RWPE1 (cell line): ENCODE measurements at regions not wholly inside any gene's neighbourhood (a gene's known extent, or its start where the extent isn't known, plus 50 kb on each side); places are given as distances from the start of the nearest gene placed in this dataset.
"Not testable (repeated sequence)": the region's sequence is repeated elsewhere in the genome, so short reads cannot be mapped to it uniquely, and the experiment has no call there.

Source experiments
- CTCF ChIA-PET: fragments of 350-600 bp; sonication (Branson Sonifier 250); formaldehyde crosslinking; extraction: SDS; loops from one replicate; lab custom pipeline; 2021; lab: Yijun Ruan, JAX
- POLR2A ChIA-PET: fragments of 400-600 bp; formaldehyde crosslinking; extraction: SDS; loops from one replicate; lab custom pipeline; 2020; ENCODE audit warnings: antibody characterized with exemption; ENCODE audit not compliant: low non-redundant PET; lab: Yijun Ruan, JAX
- DNase-seq: peaks from one replicate; pipeline ENCODE4 v3.0.0; 2012; ENCODE audit warnings: low spot score
- H3K27ac ChIP-seq: fragments of 450-650 bp; 2 replicates; pipeline ENCODE4 v1.5.1; 2017
- CTCF ChIP-seq: fragments of 450-650 bp; conservative IDR thresholded peaks from 2 replicates; pipeline ENCODE4 v1.5.1; 2017; ENCODE audit warnings: low read depth, mild to moderate bottlenecking

- TF ChIP-seq CTCF: no peak
- DNase-seq: no peak
- CTCF ChIA-PET: interaction anchor here (0.5 to 1.6 kb wide), 5 partner anchors 11 to 637 kb away, joined by 3 to 6 read pairs (median 5); no protein-coding TSS in a partner anchor
- POLR2A ChIA-PET: no interaction called here
- H3K27ac ChIP-seq: no peak overlapping the region
Measured at GRCh38 chr1:200296091-200296661, 113.7 kb downstream of the ZNF281 start.

DNA sequence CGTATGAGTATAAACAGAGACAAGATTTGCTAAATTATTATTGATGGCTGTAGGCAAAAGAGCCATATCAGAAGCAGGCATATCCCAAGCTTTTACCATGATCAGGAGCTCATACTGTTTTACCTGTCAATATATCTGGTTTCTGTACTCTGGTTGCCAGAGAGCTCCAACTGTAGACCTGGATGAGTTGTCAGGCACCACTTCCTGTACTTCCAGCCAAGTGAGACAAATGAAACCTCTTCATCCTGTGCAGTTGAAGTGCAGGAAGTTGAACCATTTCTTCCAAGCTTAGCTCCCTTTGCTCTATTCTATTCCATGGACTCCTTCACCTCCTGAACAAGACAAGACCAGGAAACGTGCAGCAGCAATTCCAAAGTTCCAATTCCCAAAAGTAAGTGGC lies 115.6 kb downstream of the ZNF281 start:
- DNase-seq: no peak
- ChIA-PET CTCF (interaction anchor here (0.5 to 0.9 kb wide), 4 partner anchors 14 to 610 kb away, joined by 3 to 7 read pairs (median 4); no protein-coding TSS in a partner anchor), POLR2A (no interaction called here)
- no peak for TF ChIP-seq CTCF
- no peak overlapping the region for H3K27ac ChIP-seq

DNA sequence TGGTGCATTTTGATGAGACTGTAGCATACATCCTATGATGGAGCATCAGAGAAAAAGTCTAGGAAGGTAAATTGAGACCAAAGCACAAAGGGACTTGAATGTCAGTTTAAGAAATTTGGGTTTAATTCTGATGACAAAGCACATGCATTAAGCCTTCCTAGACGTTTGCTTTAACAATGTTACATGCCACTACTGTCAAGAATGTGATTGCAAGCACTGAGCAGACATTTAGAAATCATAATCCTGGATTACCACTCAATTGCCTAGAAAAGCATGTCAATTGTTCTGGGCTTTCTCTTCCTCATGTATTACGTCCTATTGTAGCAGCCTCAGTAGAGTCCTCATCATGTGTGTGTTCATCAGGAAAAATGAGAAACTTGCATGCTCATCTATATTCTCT lies 117.1 kb downstream of the ZNF281 start:
- POLR2A ChIA-PET: interaction anchor here (0.5 kb wide), 1 partner anchor 226 kb away, joined by 4 read pairs; no protein-coding TSS in a partner anchor

DNA sequence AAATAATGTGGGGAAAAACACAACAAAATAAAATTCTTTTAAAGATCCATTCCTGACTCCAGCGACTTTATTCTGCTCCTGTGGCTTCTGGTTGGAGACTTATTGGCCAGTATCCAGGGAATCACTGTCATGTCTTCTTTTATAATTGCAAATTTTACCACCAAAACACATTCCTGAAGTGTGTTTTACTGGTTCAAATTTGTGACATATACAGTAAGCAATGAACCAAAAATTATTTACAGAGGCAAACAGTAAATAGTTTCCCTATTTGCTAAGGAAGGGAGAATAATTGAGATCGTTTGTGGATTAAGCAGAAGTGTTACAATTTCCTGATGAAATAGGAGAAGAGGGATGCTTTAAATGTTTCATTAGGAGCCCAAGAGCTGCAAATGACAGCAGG lies 118.7 kb downstream of the ZNF281 start:
- TF ChIP-seq CTCF: no peak
- no peak for DNase-seq
- CTCF ChIA-PET: interaction anchor here (1.6 kb wide), 1 partner anchor 17 kb away, joined by 7 read pairs; no protein-coding TSS in a partner anchor
- H3K27ac ChIP-seq: no peak overlapping the region
- POLR2A ChIA-PET: no interaction called here

More for the DNA sequence above, 117.1 kb downstream of the ZNF281 start:
- no peak overlapping the region for H3K27ac ChIP-seq
- DNase-seq: no peak
- CTCF ChIA-PET: interaction anchor here (0.5 kb wide), 1 partner anchor 232 kb away, joined by 4 read pairs; no protein-coding TSS in a partner anchor
- TF ChIP-seq CTCF: no peak

DNA sequence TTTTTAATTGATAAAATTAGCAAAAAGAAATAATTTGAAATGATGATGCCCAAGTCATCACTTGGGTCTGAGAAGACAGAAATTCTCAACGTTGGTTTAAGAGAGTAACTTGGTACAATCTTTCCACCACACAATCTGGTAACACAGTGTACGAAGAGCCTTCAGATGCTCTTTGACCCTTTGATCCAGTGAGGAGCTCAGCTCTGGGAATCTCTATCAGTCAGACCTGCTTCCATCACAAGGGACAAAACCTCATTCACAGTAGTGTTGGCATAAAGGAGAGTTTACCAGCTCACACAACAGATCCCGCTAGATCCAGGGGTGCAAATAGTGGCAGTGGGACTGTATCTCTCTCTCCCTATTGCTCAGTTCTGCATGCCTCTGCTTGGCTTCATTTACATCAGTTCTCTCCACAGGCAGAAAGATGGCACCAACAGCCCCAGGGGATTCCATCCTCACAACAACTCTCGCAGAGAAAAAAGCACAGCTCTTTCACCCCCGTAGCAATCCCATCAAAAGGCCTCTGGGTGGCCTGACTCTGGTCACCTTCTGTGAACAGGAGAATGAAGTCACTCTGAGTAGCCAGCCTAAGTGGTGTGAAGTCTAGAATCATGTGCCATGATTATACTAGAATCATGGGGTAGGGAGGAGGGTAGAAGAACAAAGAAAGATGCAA lies 119.7 kb downstream of the ZNF281 start:
- CTCF ChIA-PET: interaction anchor here (0.6 to 1.6 kb wide), 3 partner anchors 12 to 27 kb away, joined by 4 to 7 read pairs (median 5); no protein-coding TSS in a partner anchor
- DNase-seq: peak; percentile 21
- POLR2A ChIA-PET: no interaction called here
- H3K27ac ChIP-seq: no peak overlapping the region
- no peak for TF ChIP-seq CTCF

GRCh38 chr1:200288226-200288625 lies 121.6 kb downstream of the ZNF281 start:
- no peak for TF ChIP-seq CTCF
- DNase-seq: no peak
- ChIA-PET POLR2A (no interaction called here), CTCF (interaction anchor here (0.7 to 1.6 kb wide), 3 partner anchors 8 to 963 kb away, joined by 3 to 4 read pairs (median 4); no protein-coding TSS in a partner anchor)
- no peak overlapping the region for H3K27ac ChIP-seq

GRCh38 chr1:200284236-200284635 lies 125.6 kb downstream of the ZNF281 start:
- H3K27ac ChIP-seq, DNase-seq, POLR2A ChIA-PET: not testable (repeated sequence)
- CTCF ChIA-PET: interaction anchor here (0.8 to 1.3 kb wide), 2 partner anchors 17 to 61 kb away, joined by 4 read pairs; no protein-coding TSS in a partner anchor
